ENCODE measurements at regions not wholly inside any gene's neighbourhood (a gene's known extent, or its start where the extent isn't known, plus 50 kb on each side); places are given as distances from the start of the nearest gene placed in this dataset.

DNA sequence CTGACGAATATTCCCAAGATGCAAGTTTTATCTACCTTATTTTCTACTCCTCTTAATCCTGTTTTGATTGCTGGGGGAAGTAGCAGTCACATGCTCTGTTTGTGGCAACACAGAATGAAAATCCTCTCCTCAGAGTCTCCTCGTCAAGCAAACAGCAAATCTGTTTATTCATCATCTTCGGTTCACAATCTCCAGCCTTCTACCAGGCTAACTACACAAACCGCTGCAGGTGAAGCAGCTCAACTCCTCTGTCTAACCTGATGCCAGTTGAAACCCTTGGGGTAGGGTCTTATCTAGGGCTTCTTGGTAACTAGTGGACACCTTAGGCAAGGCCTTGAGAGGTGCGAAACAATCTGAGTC is 91.0 kb downstream of the SIPA1L2 start:
- no peak for TF ChIP-seq CTCF (IDR thresholded peaks at IDR 0.05; ENCODE audit: low read depth, low read length, poor library complexity, severe bottlenecking)
- no peak for TF ChIP-seq EZH2phosphoT487 (IDR thresholded peaks at IDR 0.05; ENCODE audit: borderline replicate concordance, low read length)

All from DOHH2 (cell line).